GM18511 (cell line): ENCODE measurements at regions not wholly inside any gene's neighbourhood (a gene's known extent, or its start where the extent isn't known, plus 50 kb on each side); places are given as distances from the start of the nearest gene placed in this dataset.

Experiments
- ATAC-seq: cut with Tn5 transposase; IDR thresholded peaks from one replicate; pipeline ENCODE4 v1.9.1; 2021; ENCODE audit warnings: mild to moderate bottlenecking, moderate library complexity; ENCODE audit not compliant: unreplicated experiment

DNA sequence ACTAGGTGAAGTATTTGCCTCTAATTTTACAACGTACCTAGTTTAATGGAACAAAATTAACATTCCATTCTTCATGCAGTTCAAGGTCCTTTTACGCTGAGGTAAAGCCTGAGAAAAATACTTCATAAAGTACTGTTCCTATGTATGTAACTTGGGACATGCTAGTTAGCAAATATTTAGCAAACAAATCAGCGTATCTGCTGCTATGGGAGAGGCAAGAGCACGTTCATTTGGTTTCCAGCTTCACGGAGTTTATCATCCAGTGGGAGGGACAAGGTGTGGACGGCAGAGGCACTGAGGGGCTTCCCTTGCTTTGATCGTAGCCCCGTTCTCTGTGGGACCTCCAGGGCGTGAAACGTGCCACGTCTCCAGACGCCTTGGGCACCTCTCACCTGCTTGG lies 248.8 kb downstream of the IRS2 start:
- ATAC-seq, result no peak

DNA sequence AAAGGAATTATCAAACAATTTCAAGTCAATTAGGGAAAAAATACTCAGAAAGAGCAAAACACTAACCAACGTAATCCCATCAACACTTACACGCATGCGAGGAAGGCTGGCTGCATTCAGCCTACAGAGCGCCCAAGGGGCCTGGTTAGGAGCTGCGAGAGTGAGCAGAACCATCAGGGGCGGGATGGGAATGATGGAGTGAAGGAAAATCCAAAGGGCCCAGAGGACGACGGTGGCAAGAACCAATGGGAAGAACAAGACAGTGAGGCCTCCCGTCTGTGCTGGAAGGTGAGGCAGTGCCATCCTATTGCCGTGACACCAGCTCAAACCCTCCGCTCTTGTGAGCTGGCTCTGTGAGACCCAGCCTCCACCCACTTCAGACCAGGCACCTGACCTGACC lies 253.0 kb downstream of the IRS2 start:
- no peak for ATAC-seq

DNA sequence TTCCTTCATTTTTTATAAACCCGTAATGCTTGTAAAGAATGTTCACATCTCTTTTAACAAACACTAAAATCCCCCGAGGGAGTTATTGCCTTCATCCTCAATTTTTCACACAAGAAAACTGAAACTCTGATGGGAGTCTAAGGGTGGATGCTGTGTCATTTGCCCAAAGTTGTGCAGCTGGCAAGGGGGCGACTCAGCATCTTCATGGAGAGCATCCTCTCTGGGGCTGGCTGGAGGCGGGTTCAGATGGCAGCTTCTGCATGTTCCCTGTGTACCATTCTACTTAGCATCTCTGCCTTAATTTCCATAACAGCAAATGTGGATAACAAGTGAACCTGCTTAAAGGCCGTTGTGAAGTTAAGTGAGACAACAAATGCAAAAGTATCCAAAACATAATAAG lies 256.4 kb downstream of the IRS2 start:
- ATAC-seq, result no peak

DNA sequence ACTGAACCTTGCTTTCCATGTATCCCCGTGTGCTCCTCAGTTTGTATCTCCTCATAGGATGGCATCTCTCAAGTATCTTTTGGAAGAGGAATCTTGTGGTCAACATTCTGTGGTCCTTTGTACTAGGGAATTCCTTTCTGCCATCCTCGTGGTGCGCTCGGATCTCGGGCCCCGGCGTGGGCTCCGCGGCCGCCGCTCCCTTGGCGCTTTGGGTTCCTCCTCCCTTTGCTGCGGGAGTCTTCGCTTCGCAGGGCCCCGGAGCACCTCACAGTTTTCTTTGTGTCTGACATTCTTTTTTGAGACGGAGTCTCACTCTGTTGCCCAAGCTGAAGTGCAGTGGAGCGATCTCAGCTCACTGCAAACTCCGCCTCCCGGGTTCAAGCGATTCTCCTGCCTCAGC lies 264.7 kb downstream of the IRS2 start:
- ATAC-seq, result no peak

DNA sequence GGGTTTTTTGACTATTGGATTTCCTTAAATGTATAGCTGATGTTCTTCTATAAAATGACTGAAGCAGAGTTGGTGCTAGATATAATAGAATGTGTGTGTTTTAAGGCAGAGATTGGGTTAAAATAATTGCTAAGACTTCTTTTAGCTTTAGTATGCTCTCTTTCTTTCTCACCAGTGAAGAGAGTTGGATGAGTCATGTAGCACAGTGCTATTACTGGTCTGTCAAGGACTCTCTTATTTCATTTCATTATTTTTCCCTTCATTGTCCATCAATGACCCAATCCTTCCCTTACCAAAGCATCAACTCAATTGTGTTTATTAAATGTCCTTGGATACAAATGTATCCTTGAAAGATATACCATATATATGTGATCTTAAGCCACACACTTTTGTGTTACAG lies 268.9 kb downstream of the IRS2 start:
- no peak for ATAC-seq

DNA sequence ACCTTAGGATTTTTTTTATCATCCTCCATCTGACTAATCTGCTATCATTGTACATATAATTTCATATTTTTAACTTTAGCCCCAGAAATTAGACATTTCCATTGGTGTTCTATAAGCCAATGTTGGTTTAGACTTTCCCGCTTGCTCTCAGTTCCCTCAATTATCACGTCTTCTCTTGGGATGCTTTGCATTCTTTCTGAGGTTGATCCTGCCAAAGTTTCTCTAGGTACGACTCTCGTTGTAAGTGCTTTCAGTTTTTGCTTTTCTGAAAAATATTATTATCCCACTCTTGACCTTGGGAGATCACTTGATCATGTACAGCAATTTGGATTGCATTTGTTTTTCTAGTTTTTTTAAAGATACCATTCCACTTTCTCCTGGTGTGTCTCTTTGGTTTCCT lies 270.2 kb downstream of the IRS2 start:
- ATAC-seq, result no peak

DNA sequence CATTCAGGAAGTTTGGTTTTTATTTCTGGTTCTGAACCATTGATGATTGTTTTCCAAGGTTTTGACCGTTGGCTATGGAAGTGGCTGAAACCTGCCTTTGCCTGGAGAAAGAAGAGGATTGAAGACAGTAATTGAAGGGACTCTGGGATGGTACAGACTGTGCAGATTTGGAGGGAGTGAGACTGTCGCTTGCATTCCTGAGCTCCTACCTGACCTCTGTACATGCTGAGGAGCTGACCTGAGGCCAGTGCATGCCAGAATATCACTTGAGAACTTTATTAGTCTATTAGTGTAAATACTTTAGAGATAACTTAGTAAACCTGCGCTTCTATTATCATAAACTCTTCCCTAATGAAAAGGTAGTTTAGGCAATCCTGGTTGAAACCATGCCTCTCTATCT lies 276.4 kb downstream of the IRS2 start:
- no peak for ATAC-seq

DNA sequence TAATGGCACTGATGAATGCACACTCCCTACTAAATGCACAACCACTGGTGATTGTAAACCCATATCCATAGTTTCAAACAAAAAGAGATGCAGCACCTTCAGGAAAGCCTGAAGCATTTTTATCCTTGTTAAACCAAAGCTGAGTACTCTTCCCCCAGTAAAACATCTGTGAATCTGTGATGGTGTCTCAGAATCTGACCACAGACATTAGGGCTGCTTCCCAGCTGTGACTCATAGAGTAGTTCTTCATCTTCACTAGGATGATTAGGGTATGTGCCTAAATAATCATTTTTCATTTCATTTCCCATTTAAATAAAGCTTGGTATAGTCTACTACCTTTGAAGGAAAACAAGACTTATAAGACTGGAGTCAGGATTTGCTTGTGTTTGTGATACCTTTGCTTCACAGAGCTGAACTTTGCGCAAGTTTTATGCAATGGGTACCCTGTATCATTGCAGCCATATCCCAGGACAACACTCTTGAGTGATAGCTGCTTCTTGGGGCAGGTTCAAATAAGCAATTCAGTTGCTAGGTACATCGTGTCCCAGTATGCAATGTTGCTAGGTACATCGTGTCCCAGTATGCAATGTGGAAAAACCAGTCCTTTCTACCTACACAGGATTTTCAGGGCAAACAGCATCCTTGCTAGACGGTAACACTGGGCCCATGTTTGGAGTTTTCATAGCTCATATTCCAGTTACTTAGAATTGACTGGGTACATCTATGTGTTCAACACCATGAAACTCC lies 277.1 kb downstream of the IRS2 start:
- no peak for ATAC-seq

DNA sequence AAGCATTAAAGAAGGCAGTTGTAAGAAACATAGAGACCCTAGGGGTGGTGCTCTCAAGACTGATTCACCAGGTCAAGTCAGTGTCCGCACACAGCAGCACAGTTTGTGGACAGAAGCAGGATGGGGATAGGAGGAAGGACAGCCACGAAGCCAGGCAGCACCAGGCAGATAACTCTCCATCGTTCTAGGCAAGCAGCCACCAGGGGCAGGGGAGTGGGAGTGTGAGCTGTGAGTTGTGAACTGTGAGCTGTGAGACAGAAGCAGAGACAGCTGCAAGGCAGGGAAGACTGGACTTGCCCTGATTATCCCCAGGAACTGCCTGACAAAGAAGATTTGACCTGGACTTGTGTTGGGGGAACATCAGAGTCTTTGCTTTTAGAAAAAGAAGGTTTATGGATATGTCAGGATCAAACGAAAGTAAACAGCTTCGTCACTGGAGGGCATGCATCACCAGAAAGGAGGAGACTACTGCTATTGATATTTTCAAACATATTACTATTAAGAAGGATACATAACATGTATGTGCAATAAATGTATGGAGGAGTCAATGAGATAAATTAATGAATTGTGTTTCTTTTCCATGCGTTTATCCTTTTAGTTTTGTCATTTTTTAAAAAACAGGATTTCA lies 286.1 kb downstream of the IRS2 start:
- ATAC-seq, result no peak

DNA sequence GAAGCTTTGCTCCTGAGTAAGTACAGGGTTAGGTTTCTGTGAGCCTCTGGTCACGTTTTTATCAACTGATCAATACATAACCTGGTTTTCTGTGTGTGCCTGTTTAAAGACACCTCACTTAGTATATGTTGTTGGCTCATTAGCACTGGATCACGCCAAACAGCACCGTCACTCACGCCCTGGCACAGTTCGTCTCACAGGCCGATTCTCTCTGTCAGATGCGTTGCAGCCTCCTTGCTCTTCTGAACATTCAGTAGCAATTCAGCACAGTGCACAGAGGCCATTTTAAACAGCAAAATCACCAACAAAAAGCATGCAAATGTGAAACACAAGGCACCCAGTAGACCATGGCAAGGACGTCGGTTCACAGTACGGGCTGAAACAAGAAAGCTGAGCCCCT lies 288.5 kb downstream of the IRS2 start:
- ATAC-seq, result no peak

DNA sequence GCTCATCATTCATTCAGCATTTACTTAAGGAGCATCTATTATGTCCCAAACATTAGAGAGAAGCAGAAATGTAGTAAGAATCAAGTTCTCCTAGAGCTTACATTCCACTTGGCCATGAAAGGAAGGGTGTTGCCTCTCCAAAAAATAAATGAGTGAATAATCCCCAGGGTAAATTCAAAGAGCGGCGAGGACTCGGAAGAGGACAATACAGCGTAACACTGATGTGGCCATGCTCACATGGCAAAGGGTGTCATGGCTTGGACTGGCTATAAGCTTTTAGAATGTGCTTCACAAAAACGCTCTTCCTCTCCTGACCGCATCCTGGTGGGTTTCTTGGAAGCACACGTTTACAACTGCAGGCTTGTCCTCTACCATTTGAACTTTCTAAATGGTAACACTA lies 290.2 kb downstream of the IRS2 start:
- no peak for ATAC-seq

DNA sequence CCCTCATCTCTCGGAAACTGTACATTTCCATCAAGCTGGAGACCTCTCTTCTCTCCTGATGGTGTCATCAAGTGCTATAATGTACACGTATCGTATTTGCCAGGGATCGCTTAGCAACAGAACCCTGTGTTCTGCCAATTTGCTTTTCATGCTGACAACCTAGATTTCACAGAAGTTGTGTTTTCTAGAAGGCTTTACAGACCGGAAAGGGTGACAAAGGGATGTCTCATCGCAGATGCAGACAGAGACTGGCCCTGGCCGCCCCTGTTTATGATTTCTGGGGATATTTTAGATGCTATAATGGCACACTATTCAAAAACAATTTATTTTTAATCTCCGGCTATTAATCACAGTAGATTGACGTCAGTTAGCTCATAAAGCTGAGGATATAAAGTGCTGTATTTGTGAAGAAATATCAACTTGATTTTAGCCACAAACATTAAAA lies 291.4 kb downstream of the IRS2 start:
- no peak for ATAC-seq

DNA sequence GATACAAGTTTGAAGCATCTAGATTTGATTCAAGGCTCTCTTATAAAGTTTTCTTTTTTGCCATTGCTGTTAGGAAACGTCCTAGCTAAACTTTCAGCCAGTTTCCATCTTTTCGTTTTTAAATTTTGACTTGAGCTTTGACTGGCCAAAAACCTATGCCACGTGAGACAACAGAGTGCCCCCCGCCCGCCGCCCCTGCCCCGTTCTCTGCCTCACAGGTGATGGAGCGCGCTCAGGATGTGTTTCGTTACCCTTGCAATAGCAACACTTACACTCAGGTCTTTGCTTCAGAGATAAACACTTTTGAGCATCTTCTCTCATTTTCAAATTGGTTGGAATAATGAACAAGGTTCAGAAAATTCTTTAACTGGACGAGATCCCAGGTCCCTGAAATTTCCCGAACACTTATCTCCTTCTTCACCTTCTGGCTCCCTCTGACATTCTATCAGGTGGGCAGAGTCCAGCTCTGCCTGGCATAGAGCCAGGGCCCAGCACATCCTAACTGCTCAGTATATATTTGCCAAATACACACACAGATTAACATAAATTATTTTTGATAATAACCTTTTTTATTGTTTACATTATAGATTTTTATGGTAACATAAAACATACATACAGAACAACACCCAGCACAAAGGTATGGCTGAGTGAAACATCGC lies 301.1 kb downstream of the IRS2 start:
- ATAC-seq, result no peak

DNA sequence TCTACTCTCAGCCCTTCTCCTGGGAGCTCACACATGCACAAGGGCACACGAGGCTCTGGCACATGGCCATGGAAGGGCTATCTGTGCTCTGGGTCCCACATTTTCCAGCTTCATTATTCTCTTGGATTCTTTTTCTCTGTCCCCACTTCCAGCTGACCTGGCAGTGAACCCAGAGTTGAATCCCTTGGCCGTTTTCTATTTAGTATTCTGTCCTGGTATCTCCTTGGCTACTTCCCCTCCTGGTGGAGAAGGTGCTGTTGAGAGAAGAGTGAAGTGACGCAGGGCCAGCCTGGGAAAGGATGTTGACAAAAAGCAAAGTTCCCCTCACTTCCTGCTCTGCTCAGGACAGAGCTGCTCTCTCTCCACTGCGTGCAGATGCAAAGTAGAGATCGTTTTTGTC lies 303.1 kb downstream of the IRS2 start:
- ATAC-seq, result no peak

DNA sequence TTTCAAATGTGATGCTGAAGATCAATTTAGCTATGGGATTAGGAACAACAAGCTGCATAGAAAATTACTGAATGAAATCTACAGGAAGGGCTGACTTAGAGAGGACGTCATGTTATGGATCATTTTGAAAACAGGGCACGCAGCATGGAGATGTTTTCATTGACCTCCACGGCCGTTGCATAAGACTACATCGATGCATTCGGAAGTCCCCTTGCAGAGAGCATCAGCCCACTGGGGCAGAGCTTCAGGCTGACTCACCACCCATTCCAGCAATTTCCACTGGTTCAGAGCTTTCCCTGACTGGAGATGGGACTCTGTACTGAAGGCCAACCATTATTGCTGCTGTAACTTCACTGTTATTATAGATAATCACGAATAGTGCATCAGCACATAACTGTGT lies 305.3 kb downstream of the IRS2 start:
- no peak for ATAC-seq

DNA sequence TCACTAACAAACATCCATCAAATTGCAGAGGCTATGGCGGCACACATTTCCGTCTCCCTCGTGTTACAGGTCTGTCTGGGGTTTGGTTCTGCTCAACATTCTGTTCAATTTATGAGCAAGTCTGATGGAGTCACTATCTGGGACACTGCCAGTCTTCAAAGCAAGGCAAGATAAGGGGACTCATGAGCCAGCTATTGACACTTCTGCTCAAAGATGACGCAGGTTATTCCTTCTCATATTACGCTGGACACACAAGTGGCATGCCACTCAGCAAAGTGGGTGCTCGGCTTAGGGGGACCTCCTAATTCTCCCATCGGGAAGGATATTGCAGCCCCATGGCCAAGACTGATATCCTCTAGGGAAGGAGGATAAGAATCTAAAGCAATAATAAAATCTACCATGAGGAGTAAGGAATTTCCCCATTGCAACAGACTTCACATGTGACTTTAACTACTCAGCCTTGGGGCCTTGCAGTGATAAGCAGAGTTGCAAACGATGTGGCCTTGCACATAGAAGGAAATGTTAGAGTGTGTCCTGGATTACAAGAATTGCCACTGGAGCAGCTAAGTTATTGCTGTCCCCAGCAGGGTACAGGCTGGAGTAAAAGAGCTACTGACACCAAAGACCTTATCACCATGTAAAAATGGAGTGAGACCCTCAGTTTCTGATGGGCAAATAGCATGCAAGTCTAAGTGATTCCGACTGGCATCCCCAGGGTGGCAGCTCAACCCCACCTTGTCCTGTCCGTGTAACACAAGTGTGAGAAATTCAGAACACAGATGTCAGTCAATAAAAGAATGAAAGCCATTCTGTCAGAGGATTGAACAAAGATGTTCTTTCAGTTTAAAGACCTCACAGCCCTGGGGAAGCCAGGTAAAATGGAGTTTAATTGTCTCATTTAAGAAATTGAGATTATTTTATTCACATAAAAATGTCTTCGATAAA lies 306.1 kb downstream of the IRS2 start:
- no peak for ATAC-seq

DNA sequence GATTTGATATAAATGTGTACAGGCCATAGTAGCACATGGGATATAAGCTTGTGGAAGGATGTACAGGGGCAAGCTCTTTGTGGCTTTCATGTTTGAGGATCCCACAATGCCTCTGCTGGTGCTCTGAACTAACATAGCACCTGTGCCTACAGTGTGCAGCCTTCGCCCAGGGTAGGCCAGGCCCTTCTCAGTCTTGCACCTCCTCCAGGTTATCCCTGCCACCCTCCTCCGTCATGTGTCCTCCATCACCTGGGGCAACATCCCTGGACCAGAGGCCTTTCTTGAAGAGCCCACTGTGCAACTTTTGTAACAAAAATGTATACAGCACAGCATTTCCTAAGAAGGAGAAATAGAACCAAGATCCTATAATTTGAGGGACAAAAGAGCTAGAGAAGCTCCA lies 306.8 kb downstream of the IRS2 start:
- no peak for ATAC-seq

DNA sequence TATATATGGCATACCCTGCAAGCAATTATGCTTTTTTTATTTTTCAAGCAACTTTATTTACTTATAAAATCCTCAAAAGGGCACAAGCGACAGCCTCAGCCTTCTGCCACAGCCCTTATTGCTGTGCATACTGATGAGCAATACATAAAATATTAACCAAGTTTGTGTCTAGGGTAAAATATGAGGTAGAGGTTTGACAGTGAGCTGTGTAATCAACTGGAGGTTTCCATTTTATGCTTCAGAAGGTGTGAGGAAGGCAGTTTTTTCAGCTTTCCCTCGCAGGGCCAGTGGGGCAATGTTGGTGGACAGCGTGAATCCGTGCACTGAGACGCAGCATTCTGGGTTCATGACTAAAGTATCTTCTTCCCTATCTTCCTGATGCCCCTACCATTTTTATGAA lies 310.4 kb downstream of the IRS2 start:
- no peak for ATAC-seq

DNA sequence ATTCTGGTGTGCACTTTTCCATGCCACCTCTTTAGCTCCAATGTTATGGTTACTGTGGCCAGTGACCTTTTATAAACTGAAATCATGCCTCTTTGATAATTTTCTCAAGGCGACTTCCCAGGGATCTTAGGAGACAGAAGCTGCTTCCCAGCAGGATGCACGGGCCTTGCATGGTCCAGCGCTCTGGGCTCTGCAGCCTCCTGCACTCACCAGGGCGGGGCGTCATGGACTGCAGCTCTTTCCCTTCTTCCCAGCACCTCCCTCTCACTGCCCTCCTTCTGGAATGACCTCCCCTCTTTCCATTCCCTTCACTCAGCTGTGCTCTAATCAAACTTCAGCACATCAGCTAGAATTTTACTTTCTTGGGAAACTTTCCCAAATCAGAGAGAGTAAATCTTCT lies 318.3 kb downstream of the IRS2 start:
- no peak for ATAC-seq

DNA sequence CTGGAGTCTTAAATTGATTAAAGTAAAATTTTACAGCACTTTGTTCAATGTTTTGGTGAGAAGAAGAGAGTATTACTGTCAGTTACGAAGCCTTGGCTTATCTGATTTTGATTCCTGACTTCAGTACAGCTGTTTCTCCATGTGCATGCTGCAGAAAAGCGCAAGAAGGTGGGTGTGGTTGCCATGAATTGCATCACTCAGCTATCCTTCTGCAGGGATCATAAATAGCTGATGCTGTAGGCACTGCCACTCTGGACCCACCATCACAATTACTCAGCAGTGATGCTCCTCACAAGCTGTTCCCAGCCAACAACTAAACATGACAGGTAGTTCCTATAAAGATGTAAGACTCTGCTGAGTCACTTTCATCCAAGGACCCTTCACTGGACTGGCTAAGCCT lies 321.2 kb downstream of the IRS2 start:
- no peak for ATAC-seq
